Peyer's patch (tissue), 4 donors: ENCODE measurements at regions not wholly inside any gene's neighbourhood (a gene's known extent, or its start where the extent isn't known, plus 50 kb on each side); places are given as distances from the start of the nearest gene placed in this dataset.
"Not testable (repeated sequence)": the region's sequence is repeated elsewhere in the genome, so short reads cannot be mapped to it uniquely, and the experiment has no call there.

Experiments used
- POLR2A ChIP-seq, 2 donors: fragments of 450-650 bp; IDR thresholded peaks; one replicate each; pipeline ENCODE4 v1.5.1; 2017; ENCODE audit warnings: antibody characterized with exemption in 2 of 2, mild to moderate bottlenecking in 2 of 2, moderate library complexity in 2 of 2
- TF ChIP-seq, protein P1 (sequence below), 6 experiments: fragments of 450-650 bp in 4 of 6; fragments of 200-600 bp in 2 of 6; sonication (generic) in 1 of 6; IDR thresholded peaks; one replicate each; pipeline ENCODE4 v1.5.1; 2017 to 2019; ENCODE audit warnings: antibody characterized with exemption in 6 of 6, mild to moderate bottlenecking in 3 of 6, moderate library complexity in 1 of 6

DNA sequence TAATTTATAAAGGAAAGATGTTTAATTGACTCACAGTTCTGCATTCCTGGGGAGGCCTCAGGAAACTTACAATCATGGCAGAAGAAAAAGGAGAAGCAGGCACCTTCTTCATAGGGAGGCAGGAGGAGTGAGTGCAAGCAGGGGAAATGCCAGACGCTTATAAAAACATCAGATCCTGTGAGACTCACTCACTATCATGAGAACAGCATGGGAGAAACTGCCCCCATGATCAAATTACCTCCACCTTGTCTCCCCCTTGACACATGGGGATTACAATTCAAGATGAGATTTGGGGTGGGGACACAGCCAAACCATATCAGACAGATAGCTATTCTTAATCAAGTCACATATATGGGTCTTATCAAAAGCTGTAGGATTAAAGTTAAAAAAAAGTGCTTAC, 956.7 kb downstream of the TRHDE start:
- TF ChIP-seq, protein P1, sequence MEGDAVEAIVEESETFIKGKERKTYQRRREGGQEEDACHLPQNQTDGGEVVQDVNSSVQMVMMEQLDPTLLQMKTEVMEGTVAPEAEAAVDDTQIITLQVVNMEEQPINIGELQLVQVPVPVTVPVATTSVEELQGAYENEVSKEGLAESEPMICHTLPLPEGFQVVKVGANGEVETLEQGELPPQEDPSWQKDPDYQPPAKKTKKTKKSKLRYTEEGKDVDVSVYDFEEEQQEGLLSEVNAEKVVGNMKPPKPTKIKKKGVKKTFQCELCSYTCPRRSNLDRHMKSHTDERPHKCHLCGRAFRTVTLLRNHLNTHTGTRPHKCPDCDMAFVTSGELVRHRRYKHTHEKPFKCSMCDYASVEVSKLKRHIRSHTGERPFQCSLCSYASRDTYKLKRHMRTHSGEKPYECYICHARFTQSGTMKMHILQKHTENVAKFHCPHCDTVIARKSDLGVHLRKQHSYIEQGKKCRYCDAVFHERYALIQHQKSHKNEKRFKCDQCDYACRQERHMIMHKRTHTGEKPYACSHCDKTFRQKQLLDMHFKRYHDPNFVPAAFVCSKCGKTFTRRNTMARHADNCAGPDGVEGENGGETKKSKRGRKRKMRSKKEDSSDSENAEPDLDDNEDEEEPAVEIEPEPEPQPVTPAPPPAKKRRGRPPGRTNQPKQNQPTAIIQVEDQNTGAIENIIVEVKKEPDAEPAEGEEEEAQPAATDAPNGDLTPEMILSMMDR (IDR thresholded peaks at IDR 0.05) = not testable (repeated sequence)
- TF ChIP-seq POLR2A (IDR thresholded peaks at IDR 0.05) = not testable (repeated sequence)
